Hypothalamus (tissue), 51 donors: ENCODE measurements at regions not wholly inside any gene's neighbourhood (a gene's known extent, or its start where the extent isn't known, plus 50 kb on each side); places are given as distances from the start of the nearest gene placed in this dataset.
A peak's percentile ranks its signal among the peaks of the same experiment; 100 is the strongest.
"Not testable (repeated sequence)": the region's sequence is repeated elsewhere in the genome, so short reads cannot be mapped to it uniquely, and the experiment has no call there.

Experiments
- DNase-seq, 51 donors: peaks; one replicate each; lab custom pipeline; 2025; lab: John Stamatoyannopoulos, UW

DNA sequence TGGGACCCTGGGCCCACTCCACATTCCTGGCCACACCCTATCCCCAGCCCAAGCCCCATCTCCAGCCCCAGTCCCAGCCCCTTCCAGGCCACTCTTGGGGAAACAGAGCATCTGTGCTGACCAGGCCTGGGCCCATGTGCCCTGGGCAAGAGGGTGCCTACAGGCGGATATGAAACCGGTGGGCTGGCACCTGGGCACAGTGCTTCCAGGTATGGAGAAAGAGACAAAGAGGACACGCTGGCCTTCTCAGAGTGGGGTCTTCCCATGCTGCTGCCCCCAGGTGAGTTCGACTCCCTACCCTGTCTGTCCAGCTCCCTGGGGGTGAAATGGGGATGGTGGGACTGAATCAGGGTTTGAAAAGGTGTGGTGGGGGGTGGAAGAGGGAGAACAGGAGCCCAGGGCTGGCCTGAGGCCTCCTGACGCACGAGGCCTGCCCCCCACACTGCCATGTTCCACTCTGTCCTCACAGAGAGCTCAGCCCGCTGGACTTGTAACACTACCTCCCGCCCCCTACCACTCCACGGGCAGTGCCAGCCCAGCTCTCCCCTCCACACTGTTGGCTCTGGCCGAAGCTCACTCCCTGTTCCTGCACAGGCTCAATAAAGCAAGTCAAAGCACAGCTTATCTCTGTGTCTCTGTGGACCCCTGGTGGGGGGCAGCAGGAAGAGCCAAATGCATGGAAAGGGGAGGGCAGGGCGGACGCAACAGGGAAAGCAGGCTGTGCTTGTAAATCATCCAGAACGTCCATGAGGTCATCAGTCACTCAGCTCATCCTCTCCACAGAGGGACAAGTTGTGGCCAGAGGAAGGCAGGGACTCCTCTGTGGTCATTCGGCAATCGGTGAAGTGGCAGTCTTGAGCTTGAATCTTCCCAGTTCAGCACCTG, 71.1 kb upstream of the TMEM97 start:
- DNase-seq = no peak

DNA sequence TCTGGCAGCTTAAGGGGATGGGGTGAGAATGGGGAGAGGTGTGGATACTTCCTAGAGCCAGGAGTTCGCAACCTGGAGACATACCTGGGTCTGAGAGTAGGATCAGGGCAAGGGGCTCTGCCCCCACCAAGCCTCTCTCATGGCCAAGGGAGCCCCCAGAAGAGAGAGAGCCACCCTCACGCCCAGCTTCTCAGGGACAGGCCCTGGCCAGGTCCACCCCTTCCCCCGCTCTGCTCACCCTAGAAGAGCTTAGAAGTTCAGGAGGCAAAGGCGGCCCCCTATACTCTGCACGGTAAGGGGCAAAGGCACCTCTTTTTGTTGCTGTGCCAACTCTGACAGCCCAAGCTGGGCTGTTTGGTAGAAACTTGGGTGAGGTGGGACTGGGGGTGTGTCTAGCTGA, 69.3 kb upstream of the TMEM97 start:
- no peak for DNase-seq

DNA sequence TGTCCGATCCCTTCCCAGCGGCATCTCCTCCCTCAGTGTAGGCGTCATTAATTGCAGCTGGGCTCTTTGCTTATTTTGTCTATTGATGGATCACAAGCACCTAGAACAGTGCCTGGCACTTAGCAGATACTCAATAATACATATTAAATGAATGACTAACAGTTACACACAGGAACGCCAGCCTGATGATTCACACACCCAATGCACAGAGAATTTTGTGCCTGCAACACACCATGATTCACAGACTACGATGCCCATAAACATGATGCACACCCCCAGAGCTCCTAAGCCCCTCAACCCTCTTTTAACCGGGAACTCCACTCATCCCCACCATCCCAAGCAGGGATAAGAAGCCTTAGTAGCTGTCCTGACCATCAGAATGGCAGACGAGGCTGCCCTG, 66.6 kb upstream of the TMEM97 start:
- peak in 1 of 51 donors; percentile 7 for DNase-seq

DNA sequence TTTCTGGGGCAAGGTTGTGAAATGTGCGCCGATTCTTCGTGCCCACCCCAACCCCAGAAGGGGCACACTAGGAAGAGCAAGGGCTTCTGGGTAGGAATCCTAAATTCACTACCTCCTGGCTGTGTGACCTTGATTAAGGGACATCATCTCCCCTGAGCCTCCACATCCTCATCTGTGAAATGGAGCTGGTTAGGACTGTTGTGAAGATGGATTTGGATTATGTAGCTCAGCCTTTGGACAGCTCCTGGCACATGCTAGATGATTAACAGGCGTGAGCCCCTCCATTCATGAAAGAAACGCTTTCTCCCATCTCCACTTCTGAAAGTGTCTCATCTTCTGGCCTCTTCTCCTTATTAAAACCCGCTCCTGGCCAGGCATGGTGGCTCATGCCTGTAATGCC, 65.3 kb upstream of the TMEM97 start:
- DNase-seq = no peak

DNA sequence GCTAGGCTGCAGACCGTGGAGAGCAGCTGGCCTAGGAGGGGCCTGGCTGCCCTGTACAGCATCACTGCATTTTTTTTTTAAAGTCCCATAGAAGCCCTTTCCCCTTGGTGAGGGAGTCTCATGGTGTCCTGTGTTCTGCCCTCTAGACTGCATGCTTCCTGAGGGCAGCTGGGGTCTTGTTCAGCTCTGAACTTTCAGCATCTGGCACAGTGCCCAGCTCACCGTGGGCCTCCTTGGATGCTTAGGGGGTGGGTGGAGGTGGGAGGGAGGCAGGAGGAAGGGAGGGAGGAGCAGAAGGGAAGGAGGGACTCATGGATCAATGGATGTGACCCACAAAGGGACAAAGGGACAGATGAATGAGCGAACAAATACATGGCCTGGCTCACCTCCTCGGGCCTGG, 63.4 kb upstream of the TMEM97 start:
- no peak for DNase-seq

DNA sequence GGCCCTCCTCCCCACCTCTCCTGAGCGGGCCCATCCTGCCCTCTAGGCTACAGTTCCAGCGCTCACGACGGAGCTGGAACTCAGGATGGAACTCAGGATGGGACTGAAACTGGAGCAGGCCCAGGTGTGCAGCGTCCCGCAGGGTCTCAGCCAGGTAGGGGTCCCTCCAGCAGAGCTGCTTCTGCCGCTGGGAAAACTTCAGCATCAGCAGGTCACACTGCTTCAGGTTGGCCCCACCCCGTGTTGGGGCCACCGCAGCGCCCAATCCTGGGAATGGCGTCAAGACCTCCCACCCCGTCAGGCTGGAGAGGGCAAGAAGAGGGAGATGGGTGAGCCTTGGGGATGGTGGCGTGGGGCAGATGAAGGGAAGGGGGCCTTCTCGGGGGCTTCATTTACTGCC, 62.6 kb upstream of the TMEM97 start:
- no peak for DNase-seq

DNA sequence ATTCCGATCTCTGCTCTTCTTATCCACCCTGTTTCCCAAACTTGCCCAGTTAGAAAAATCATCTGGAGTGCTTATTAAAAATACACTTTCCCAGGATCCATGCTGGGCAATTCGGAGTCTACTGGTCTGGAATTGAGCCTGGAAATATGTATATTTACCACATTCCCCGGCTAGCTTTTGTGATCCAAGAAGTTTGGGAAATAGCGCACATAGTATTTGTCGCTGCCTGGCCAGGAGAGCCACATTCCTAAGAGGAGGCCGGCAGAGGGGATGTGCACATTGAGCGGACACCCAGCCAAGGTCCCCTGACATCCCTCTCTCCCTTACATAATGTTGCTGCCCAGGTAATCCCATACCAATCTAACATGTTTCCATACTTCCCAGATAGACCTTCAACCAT, 62.1 kb upstream of the TMEM97 start:
- DNase-seq = no peak

DNA sequence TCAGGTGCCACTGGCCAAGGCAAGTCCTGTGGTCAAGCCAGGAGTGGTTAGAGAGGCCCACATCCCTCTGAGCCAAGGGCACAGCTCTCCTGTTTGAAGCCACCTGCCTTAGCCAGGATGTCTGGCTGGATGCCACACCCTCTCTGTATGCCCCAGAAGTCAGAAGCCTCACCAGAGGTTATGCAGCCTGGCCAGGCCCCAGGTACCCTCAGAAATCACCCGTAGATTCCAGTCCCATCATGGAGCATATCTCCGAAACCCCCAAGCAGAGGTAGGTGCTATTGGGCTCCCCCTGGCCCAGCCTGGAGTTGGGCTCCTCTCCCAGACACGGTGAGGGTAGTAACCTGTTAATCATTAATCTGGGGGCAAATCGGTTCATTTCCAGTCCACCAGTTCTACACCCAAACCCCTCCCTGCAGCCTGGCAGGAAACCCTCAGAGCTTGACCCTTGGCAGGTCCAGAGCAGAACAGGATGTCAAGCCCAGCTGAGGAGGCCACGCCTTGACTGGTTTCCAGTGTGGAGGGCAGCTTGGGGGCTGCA, 60.6 kb upstream of the TMEM97 start:
- DNase-seq = no peak

DNA sequence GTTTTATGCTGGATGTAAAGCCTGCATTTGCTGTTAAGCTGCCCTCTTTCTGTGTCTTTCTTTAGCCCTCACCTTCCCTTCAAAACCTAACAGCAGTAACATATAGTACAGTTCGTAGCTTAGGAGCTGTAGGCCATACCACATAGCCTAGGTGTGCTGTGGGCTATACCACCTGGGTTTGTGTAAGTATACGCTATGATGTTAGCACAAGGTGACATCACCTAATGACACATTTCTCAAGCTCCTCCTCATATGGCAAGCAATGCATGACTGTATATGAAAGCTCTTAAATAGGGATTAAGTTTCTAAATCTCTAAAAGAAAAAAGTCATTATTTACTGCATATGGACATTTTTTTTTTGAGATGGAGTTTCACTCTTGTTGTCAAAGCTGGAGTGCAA, 57.8 kb upstream of the TMEM97 start:
- DNase-seq = no peak

DNA sequence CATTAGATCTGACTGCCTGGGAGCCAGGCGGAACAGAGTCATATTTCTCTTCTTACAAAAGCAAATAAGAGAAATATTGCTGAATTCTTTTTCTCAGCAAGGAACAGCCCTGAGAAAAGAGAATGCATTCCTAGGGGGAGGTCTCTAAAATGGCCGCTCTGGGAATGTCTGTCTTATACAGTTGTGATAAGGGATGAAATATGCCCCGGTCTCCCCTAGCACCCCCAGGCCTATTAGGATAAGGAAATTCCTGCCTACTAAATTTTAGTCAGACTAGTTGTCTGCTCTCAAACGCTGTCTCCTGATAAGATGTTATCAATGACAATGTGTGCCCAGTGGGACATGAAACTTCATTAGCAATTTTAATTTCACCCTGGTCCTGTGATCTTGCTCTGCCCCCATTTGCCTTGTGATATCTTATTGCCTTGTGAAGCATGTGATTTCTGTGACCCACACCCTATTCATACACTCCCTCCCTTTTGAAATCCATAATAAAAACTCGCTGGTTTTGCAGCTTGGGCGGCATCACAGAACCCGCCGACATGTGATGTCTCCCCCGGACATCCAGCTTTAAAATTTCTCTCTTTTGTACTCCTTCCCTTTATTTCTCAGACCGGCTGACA, 56.8 kb upstream of the TMEM97 start:
- DNase-seq = not testable (repeated sequence)

DNA sequence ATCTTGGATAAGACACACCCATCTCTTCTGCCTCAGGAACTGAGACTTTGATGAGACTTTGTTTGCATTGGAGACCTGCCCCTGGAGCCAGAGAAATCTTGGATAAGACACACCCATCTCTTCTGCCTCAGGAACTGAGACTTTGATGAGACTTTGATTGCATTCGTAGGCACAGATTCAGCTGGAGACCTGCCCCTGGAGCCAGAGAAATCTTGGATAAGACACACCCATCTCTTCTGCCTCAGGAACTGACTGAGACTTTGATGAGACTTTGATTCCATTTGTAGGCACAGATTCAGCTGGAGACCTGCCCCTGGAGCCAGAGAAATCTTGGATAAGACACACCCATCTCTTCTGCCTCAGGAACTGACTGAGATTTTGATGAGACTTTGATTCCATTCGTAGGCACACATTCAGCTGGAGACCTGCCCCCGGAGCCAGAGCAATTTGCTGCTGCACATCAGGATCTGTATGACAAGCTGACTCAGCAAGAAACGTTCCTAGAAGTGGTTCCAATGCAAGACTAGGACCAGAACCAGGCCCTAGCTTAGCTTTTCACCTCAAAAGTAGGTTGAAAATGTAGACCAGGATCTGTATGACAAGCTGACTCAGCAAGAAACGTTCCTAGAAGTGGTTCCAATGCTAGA, 54.0 kb upstream of the TMEM97 start:
- not testable (repeated sequence) for DNase-seq

DNA sequence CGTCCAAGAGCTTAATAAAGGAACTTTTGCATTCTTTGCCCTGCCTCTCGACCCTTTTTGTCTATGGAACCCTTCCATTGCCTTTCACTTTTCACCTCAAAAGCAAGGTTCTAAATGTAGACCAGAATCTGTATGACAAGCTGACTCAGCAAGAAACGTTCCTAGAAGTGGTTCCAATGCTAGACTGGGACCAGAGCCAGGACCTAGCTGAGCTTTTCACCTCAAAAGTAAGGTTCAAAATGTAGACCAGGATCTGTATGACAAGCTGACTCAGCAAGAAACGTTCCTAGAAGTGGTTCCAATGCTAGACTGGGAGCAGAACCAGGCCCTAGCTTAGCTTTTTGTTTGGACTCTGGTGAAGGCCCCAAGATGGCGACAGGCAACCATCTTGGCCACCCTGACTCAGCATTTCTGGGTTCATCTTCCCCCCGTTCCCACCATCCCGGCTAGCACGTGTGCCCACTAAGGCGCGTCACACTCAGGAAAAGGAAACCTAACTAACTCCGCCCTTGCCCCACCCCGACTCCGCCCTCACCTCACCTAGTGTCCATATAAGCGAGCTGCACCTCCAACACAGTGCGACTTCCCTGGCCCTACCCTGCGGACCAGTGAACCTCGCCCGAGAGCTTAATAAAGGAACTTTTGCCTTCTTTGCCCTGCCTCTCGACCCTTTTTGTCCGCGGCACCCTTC, 53.0 kb upstream of the TMEM97 start:
- DNase-seq = not testable (repeated sequence)

DNA sequence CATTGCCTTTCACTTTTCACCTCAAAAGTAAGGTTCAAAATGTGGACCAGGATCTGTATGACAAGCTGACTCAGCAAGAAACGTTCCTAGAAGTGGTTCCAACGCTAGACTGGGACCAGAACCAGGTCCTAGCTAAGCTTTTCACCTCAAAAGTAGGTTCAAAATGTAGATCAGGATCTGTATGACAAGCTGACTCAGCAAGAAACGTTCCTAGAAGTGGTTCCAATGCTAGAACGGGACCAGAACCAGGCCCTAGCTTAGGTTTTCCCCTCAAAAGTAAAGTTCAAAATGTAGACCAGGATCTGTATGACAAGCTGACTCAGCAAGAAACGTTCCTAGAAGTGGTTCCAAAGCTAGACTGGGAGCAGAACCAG, 52.5 kb upstream of the TMEM97 start:
- DNase-seq = not testable (repeated sequence)

DNA sequence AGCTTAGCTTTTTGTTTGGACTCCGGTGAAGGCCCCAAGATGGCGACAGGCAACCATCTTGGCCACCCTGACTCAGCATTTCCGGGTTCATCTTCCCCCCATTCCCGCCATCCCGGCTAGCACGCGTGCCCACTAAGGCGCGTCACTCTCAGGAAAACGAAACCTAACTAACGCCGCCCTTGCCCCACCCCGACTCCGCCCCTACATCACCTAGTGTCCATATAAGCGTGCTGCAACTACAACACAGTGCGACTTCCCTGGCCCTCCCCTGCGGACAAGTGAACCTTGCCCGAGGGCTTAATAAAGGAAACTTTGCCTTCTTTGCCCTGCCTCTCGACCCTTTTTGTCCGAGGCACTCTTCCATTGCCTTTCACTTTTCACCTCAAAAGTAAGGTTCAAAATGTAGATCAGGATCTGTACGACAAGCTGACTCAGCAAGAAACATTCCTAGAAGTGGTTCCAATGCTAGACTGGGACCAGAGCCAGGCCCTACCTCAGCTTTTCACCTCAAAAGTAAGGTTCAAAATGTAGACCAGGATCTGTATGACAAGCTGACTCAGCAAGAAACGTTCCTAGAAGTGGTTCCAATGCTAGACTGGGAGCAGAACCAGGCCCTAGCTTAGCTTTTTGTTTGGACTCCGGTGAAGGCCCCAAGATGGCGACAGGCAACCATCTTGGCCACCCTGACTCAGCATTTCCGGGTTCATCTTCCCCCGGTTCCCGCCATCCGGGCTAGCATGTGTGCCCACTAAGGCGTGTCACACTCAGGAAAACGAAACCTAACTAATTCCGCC, 51.9 kb upstream of the TMEM97 start:
- not testable (repeated sequence) for DNase-seq

DNA sequence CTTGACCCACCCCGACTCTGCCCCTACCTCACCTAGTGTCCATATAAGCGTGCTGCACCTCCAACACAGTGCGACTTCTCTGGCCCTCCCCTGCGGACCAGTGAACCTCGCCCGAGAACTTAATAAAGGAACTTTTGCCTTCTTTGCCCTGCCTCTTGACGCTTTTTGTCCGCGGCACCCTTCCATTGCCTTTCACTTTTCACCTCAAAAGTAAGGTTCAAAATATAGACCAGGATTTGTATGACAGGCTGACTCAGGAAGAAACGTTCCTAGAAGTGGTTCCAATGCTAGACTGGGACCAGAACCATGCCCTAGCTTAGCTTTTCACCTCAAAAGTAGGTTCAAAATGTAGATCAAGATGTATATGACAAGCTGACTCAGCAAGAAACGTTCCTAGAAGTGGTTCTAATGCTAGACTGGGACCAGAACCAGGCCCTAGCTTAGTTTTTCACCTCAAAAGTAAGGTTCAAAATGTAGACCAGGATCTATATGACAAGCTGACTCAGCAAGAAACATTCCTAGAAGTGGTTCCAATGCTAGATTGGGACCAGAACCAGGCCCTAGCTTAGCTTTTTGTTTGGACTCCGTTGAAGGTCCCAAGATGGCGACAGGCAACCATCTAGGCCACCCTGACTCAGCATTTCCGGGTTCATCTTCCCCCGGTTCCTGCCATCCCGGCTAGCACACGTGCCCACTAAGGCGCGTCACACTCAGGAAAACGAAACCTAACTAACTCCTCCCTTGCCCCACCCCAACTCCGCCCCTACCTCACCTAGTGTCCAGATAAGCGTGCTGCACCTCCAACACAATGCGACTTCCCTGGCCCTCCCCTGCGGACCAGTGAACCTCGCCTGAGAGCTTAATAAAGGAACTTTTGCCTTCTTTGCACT, 51.0 kb upstream of the TMEM97 start:
- no peak for DNase-seq

DNA sequence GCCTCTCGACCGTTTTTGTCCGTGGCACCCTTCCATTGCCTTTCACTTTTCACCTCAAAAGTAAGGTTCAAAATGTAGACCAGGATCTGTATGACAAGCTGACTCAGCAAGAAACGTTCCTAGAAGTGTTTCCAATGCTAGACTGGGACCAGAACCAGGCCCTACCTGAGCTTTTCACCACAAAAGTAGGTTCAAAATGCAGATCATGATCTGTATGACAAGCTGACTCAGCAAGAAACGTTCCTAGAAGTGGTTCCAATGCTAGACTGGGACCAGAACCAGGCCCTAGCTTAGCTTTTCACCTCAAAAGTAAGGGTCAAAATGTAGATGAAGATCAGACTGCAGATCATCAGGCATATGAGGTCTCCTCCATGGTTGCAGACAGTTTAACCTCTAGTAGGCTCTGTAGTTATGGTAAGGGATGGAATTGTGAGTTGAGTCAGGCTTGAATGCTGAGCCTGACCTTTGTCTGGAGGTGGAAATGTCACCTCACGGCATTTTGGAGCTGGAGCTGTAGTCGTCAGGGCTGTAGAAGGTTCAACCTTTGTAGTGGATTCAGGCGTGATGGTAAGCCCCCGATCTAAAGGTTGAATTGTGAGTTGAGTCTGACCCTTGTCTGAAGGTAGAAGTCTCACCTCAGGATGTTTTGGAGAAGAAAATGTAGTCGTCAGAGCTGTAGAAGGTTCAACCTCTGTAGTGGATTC, 50.2 kb upstream of the TMEM97 start:
- DNase-seq = no peak
